ENCODE measurements at regions not wholly inside any gene's neighbourhood (a gene's known extent, or its start where the extent isn't known, plus 50 kb on each side); places are given as distances from the start of the nearest gene placed in this dataset.
"Not testable (repeated sequence)": the region's sequence is repeated elsewhere in the genome, so short reads cannot be mapped to it uniquely, and the experiment has no call there.

GRCh38 chr5:68066277-68066955, 149.1 kb upstream of the PIK3R1 start:
- no peak for DNase-seq

- DNase-seq: not testable (repeated sequence)
Measured at GRCh38 chr5:68065321-68065720, 150.2 kb upstream of the PIK3R1 start.

GRCh38 chr5:68060382-68060781, 155.2 kb upstream of the PIK3R1 start:
- DNase-seq: no peak

- DNase-seq: no peak
Measured at GRCh38 chr5:68057191-68057590, 158.4 kb upstream of the PIK3R1 start.

GRCh38 chr5:68055686-68056085, 159.9 kb upstream of the PIK3R1 start:
- DNase-seq: no peak

- DNase-seq: no peak
Measured at GRCh38 chr5:68054638-68055037, 160.9 kb upstream of the PIK3R1 start.

GRCh38 chr5:68053202-68053601, 162.4 kb upstream of the PIK3R1 start:
- no peak for DNase-seq

- DNase-seq: no peak
Measured at GRCh38 chr5:68049053-68049713, 166.4 kb upstream of the PIK3R1 start.

- DNase-seq: peak; percentile 24 to 58
Measured at GRCh38 chr5:68048516-68048915, 167.0 kb upstream of the PIK3R1 start.

GRCh38 chr5:68048054-68048453, 167.5 kb upstream of the PIK3R1 start:
- DNase-seq: not testable (repeated sequence)

- DNase-seq: no peak
Measured at GRCh38 chr5:68047035-68047434, 168.5 kb upstream of the PIK3R1 start.

GRCh38 chr5:68046445-68046844, 169.1 kb upstream of the PIK3R1 start:
- DNase-seq: peak; percentile 86 to 96

GRCh38 chr5:68041293-68041692, 174.3 kb upstream of the PIK3R1 start:
- peak; percentile 40 to 43 for DNase-seq

GRCh38 chr5:68037546-68037945, 178.0 kb upstream of the PIK3R1 start:
- DNase-seq: peak; percentile 56 to 73

GRCh38 chr5:68033961-68034571, 181.5 kb upstream of the PIK3R1 start:
- no peak for DNase-seq

GRCh38 chr5:68033029-68033428, 182.5 kb upstream of the PIK3R1 start:
- DNase-seq: no peak

GRCh38 chr5:68032216-68032762, 183.3 kb upstream of the PIK3R1 start:
- no peak for DNase-seq

- no peak for DNase-seq
Measured at GRCh38 chr5:68028131-68028727, 187.3 kb upstream of the PIK3R1 start.

- DNase-seq: no peak
Measured at GRCh38 chr5:68027519-68027918, 188.0 kb upstream of the PIK3R1 start.

- no peak for DNase-seq
Measured at GRCh38 chr5:68026092-68026885, 189.3 kb upstream of the PIK3R1 start.

GRCh38 chr5:68024426-68024825, 191.1 kb upstream of the PIK3R1 start:
- DNase-seq: no peak

- no peak for DNase-seq
Measured at GRCh38 chr5:68021916-68022315, 193.6 kb upstream of the PIK3R1 start.

All from inflammatory macrophage (primary cell).